Upper lobe of left lung (tissue), 6 donors: ENCODE measurements at regions not wholly inside any gene's neighbourhood (a gene's known extent, or its start where the extent isn't known, plus 50 kb on each side); places are given as distances from the start of the nearest gene placed in this dataset.

Experiments used
- ATAC-seq, 2 donors: fragments of 200-7000 bp; cut with Tn5 transposase; one replicate each; pipeline ENCODE4 v1.9.1; 2022; ENCODE audit warnings: mild to moderate bottlenecking in 2 of 2, moderate library complexity in 2 of 2; ENCODE audit not compliant: low FRiP score in 2 of 2
- DNase-seq, 2 donors: peaks; one replicate each; pipeline ENCODE4 v3.0.0-alpha.2; 2019 to 2020
- H3K27ac ChIP-seq, 4 donors: fragments of 200-600 bp; sonication (generic); one replicate each; pipeline ENCODE4 v1.5.1; 2016 to 2019
- H3K27me3 ChIP-seq, 4 donors: fragments of 200-600 bp; sonication (generic); one replicate each; pipeline ENCODE4 v1.5.1; 2017 to 2019
- H3K36me3 ChIP-seq, 4 donors: fragments of 200-600 bp; sonication (generic); one replicate each; pipeline ENCODE4 v1.5.1; 2016 to 2019
- H3K4me1 ChIP-seq, 4 donors: fragments of 200-600 bp; sonication (generic); one replicate each; pipeline ENCODE4 v1.5.1; 2018 to 2019
- H3K4me3 ChIP-seq, 4 donors: fragments of 200-600 bp; sonication (generic); one replicate each; pipeline ENCODE4 v1.5.1; 2017 to 2019; ENCODE audit warnings: mild to moderate bottlenecking in 2 of 4, moderate library complexity in 1 of 4
- H3K9me3 ChIP-seq, 4 donors: fragments of 200-600 bp; sonication (generic); one replicate each; pipeline ENCODE4 v1.5.1; 2018 to 2019
- EP300 ChIP-seq, 4 donors: sonication (generic); formaldehyde crosslinking; IDR thresholded peaks; one replicate each; pipeline ENCODE4 v1.5.1; 2017; ENCODE audit warnings: antibody characterized with exemption in 4 of 4, control low read depth in 2 of 4
- POLR2A ChIP-seq, 4 donors: fragments of 450-650 bp; IDR thresholded peaks; one replicate each; pipeline ENCODE4 v1.5.1; 2016 to 2017; ENCODE audit warnings: antibody characterized with exemption in 4 of 4, mild to moderate bottlenecking in 2 of 4
- POLR2AphosphoS5 ChIP-seq, 2 donors: sonication (generic); formaldehyde crosslinking; IDR thresholded peaks; one replicate each; pipeline ENCODE4 v1.5.1; 2017; ENCODE audit warnings: antibody characterized with exemption in 2 of 2
- WGBS, 2 donors: methylation state at CpG; one replicate each; pipeline ENCODE4 v1.1.5; 2017 to 2018; 5-methylcytosine and 5-hydroxymethylcytosine counted together
- TF ChIP-seq, protein P1 (sequence below), 6 experiments: fragments of 450-650 bp in 4 of 6; fragments of 200-600 bp in 2 of 6; sonication (generic) in 2 of 6; IDR thresholded peaks; one replicate each; pipeline ENCODE4 v1.5.1; 2016 to 2019; ENCODE audit warnings: antibody characterized with exemption in 6 of 6
- donor health status: DM: no; HTN: no; CAD: no; lungs with moderate emphysema.
- donor health status: DM: no; HTN: yes; CAD: no; lungs with severe emphysema.

DNA sequence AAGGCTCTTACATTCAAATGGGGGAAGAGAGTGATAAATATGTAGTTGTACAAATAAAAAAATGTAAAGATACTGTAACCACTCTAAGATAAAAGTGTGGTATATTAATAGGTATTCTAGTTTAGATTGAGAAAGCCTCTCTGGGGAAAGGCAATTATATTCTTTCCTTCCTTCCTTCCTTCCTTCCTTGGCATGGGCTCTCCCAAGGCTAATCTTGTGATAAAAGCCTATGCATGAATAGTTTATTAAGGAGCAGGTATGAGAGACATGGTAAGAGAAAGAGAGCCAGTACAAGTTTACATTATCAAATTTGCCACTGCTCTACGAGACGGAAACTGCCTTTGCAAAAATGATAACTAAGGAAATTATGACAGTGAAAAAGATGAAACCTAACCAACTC lies 588.8 kb downstream of the PRELID2 start:
- no peak overlapping the region for H3K4me3 ChIP-seq
- TF ChIP-seq POLR2AphosphoS5 (IDR thresholded peaks at IDR 0.05) (no peak), EP300 (IDR thresholded peaks at IDR 0.05) (no peak), POLR2A (IDR thresholded peaks at IDR 0.05) (no peak)
- TF ChIP-seq, protein P1, sequence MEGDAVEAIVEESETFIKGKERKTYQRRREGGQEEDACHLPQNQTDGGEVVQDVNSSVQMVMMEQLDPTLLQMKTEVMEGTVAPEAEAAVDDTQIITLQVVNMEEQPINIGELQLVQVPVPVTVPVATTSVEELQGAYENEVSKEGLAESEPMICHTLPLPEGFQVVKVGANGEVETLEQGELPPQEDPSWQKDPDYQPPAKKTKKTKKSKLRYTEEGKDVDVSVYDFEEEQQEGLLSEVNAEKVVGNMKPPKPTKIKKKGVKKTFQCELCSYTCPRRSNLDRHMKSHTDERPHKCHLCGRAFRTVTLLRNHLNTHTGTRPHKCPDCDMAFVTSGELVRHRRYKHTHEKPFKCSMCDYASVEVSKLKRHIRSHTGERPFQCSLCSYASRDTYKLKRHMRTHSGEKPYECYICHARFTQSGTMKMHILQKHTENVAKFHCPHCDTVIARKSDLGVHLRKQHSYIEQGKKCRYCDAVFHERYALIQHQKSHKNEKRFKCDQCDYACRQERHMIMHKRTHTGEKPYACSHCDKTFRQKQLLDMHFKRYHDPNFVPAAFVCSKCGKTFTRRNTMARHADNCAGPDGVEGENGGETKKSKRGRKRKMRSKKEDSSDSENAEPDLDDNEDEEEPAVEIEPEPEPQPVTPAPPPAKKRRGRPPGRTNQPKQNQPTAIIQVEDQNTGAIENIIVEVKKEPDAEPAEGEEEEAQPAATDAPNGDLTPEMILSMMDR (IDR thresholded peaks at IDR 0.05) = no peak
- WGBS, 2 donors = 58 to 75% methylated on average over 2 of the region's 2 CpGs
- H3K9me3 ChIP-seq = no peaks in the 10 kb centered on the region
- no peaks in the 10 kb centered on the region for H3K36me3 ChIP-seq
- ATAC-seq = no peak
- H3K27me3 ChIP-seq = no peaks in the 10 kb centered on the region
- H3K4me1 ChIP-seq = no peaks in the 10 kb centered on the region
- no peak overlapping the region for H3K27ac ChIP-seq
- no peak for DNase-seq

DNA sequence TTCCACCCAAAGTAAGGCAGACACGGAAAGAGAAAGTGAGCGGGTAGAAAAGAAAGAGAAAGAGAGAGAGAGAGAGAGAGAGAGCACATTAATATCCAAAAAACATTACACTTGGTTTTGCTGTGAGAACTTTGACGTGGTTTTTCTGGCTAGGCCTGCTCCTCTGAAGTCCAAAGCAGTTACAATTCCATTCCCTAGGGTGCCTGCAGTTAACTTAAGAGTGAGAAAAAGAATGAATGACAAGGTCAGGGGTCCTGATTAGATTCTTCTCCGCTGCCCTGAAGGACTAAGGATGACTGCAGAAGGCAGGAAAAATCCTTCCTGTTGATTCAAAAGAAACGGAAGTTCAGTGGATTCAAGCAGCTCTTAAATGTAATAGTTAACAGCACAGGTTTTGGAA lies 589.8 kb downstream of the PRELID2 start:
- Histone ChIP-seq H3K27me3 (no peaks in the 10 kb centered on the region), H3K4me1 (no peaks in the 10 kb centered on the region), H3K4me3 (no peak overlapping the region), H3K27ac (no peak overlapping the region), H3K9me3 (no peaks in the 10 kb centered on the region), H3K36me3 (no peaks in the 10 kb centered on the region)
- TF ChIP-seq EP300 (IDR thresholded peaks at IDR 0.05) = no peak
- TF ChIP-seq POLR2A (IDR thresholded peaks at IDR 0.05) = no peak
- TF ChIP-seq POLR2AphosphoS5 (IDR thresholded peaks at IDR 0.05) = no peak
- TF ChIP-seq, protein P1 (IDR thresholded peaks at IDR 0.05) = no peak
- WGBS, 2 donors = 41% methylated on average over 5 of the region's 5 CpGs
- DNase-seq = no peak
- ATAC-seq = no peak

DNA sequence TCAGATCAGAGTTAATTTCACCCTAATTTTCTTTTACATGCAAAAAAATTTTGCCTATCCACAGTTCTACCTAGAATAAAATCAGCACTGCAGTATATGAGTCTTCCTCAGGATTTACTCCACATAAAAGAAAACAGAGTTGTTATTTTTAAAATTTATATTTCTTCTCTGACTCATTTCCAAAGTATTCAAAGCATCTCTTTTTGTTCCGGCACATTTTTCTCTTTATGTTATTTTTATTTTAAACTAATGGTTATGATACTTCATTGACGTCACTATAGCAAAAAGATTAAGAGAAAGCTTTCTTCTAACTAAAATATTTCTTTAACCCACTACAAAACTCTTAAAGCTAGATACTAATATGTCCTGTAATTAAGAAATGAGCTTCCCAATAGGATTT lies 590.4 kb downstream of the PRELID2 start:
- Histone ChIP-seq H3K9me3 (no peaks in the 10 kb centered on the region), H3K27ac (no peak overlapping the region), H3K4me3 (no peak overlapping the region), H3K4me1 (no peaks in the 10 kb centered on the region), H3K27me3 (no peaks in the 10 kb centered on the region), H3K36me3 (no peaks in the 10 kb centered on the region)
- TF ChIP-seq, protein P1 (IDR thresholded peaks at IDR 0.05) = no peak
- TF ChIP-seq EP300 (IDR thresholded peaks at IDR 0.05) (no peak), POLR2A (IDR thresholded peaks at IDR 0.05) (no peak), POLR2AphosphoS5 (IDR thresholded peaks at IDR 0.05) (no peak)
- ATAC-seq = no peak
- 74% methylated on average over 2 of the region's 2 CpGs for WGBS, 2 donors
- DNase-seq = no peak

DNA sequence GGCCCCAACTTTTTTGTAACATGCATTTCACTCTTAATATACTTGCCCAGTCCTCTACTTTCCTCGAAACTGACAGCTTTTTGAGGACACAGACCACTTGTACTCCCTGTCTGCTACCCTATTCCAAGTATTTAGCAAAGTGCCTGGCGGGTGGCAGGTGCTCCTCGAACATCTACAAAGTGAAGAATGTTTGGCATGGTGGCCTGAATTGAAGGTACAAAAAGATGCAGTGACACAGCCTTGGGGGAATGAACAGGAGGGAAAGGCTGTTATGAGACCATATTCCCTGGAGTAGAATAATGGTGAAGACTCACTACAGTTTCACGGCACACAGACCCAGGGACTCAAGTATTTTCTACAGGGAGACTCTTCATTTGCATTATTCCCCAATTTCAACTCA lies 590.9 kb downstream of the PRELID2 start:
- Histone ChIP-seq H3K9me3 (no peaks in the 10 kb centered on the region), H3K4me1 (no peaks in the 10 kb centered on the region), H3K27me3 (no peaks in the 10 kb centered on the region), H3K36me3 (no peaks in the 10 kb centered on the region), H3K4me3 (no peak overlapping the region), H3K27ac (no peak overlapping the region)
- ATAC-seq = no peak
- 92 to 96% methylated on average over 4 of the region's 4 CpGs for WGBS, 2 donors
- TF ChIP-seq EP300 (IDR thresholded peaks at IDR 0.05) (no peak), POLR2A (IDR thresholded peaks at IDR 0.05) (no peak), POLR2AphosphoS5 (IDR thresholded peaks at IDR 0.05) (no peak)
- TF ChIP-seq, protein P1 (IDR thresholded peaks at IDR 0.05) = no peak
- no peak for DNase-seq

DNA sequence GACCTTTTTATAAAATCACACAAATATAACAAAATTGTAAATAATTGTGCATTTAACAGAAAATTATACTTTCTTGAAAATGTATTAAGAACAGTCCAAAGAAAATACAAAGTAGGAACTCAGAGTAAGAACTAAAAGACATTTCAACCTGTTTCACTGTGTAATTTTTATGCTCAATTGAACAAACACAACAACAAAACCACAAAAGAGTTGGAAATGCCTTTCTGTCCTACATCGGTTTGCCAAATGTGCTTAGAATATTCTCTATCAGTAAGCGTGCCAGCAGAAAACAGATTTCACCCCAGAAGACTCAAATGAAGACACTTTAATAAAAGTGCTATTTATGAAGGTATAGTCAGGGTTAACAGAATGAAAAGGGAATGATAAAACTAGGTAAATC lies 592.1 kb downstream of the PRELID2 start:
- no peaks in the 10 kb centered on the region for H3K9me3 ChIP-seq
- H3K4me3 ChIP-seq = no peak overlapping the region
- TF ChIP-seq POLR2A (IDR thresholded peaks at IDR 0.05) (no peak), POLR2AphosphoS5 (IDR thresholded peaks at IDR 0.05) (no peak), EP300 (IDR thresholded peaks at IDR 0.05) (no peak)
- TF ChIP-seq, protein P1 (IDR thresholded peaks at IDR 0.05) = no peak
- H3K27ac ChIP-seq = no peak overlapping the region
- H3K36me3 ChIP-seq = no peaks in the 10 kb centered on the region
- H3K27me3 ChIP-seq = no peaks in the 10 kb centered on the region
- DNase-seq = no peak
- no peak for ATAC-seq
- WGBS, 2 donors = 86 to 91% methylated on average over 2 of the region's 2 CpGs
- no peaks in the 10 kb centered on the region for H3K4me1 ChIP-seq
